AML-193 (cell line): ENCODE measurements at regions not wholly inside any gene's neighbourhood (a gene's known extent, or its start where the extent isn't known, plus 50 kb on each side); places are given as distances from the start of the nearest gene placed in this dataset.
"Not testable (repeated sequence)": the region's sequence is repeated elsewhere in the genome, so short reads cannot be mapped to it uniquely, and the experiment has no call there.

ENCODE experiments used
- DNase-seq, 2 experiments: peaks; one replicate each; lab custom pipeline; 2025; lab: John Stamatoyannopoulos, UW

DNA sequence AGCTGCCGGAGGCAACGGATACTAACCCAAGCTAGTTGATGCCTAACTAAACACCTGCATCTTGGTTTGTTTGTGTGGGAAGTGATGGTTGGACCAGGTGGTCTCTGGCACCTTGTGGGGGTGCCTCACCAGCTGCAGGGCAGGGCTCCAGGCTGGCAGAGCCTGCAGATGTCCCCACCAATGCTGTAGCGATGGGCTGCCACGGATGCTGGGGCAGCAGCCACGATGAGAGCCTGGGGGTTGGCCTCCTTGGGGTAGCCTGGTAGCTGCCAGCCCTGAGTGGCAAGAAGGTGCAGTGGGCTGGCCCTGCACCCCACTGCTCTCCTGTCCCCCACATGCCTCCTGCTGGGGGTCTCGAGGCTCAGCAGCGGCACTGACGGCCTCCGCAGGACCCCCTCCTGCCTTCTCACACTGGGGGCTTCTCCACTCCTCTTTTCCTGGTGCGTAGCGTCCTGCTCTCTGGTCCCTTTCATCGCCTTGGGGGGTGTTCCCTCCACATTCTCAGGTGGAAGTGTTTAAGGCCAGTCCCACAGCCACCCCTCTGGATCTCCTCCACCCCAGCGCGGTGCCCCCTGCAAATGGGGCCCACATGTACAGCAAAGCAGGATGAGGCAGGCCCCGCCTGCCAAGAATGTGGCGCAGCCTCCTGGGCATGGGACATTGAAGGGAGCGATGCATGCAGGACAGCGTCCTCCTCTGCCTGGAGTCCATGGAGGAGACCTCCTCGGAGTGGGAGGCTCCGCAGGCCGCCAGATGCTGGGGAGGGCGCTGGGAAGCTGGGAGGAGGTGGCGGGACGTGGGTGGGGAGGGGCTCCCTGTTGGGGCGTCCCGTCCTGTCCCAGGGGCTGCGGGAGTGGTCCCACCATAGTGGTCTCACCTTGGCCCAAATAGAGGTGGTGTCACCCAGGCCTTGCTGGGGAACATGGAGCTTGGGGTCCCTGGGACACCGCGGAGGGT is 173.1 kb downstream of the ASB1 start:
- no peak for DNase-seq

DNA sequence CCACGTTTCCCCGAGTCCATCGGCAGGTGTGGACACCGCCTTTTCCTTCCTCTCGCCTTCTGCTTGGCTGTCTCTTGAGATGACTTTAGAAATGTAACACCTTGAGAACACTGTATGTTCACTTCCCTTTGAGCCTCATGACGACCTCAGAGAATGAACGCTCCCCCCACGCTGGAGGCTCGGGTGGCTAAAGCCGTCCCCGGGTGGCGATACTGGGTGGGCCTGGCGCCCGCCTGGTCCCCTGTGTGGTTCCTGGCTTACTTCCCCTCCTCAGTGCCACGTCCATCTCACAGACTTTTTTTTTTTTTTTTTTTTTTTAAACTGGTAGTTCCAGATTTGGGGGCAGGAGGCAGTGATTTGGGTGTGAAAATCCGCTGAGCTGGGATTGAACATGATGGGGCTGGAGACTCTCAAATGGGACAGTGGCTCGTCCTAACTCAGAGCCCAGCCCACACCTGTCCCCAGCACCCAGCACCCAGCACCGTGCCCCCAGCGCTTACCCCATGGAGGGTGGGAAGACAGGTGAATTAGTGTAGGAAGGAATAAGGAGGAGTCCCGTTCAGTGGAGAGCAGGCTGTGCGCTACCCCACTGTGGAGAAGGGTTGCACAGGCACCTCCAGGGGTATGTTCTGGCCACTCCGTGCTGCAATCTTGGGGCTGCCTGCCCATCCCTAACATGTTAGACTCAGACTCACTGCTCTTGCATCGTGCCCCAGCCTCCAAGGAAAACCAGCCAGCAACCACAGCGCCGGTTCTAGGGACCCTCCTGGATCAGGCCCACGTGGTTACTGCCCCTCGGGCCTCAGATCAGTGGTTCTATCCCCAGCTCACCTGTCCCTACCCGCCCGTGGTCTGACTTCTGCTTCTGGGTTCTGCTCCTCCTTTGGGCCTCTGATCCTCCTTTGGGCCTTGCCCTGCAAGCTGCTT is 174.0 kb downstream of the ASB1 start:
- no peak for DNase-seq

DNA sequence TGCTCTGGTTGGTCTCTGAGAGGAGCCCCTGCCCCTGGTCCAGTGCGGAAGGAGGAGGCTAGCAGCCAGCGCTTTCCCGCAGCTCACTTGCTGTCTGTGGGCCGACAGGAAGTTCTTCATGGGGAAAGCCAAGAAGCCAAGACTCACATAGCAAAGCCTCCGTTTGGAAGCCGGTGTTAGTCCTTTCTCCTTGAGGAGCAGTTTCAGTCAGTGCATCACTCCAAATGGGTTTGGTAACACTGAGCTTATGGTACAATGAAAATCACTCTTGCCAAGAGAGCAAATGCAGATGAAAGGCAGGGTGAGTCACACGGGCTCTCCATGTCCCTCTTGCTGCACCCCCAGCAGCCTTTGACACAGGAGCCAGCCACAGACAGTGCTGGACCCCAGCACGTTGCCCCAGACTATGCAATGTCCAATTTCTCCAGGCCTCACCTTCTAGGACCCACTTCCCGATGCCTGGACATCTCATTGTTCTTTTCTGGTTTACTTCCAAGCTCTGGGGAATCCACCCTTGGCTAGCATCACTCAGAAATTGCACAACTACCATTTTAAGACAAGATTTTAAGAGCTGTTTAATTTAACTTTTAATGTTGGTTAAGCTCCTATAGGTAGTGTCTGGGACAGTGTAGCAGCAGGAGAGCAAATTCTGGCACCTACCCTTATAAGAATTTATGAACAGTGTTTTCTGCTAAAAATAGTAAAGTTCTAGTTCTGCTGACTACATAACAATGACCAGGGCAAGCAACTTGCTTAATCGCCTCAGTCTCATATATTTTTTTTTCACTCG is 174.9 kb downstream of the ASB1 start:
- DNase-seq, result no peak

DNA sequence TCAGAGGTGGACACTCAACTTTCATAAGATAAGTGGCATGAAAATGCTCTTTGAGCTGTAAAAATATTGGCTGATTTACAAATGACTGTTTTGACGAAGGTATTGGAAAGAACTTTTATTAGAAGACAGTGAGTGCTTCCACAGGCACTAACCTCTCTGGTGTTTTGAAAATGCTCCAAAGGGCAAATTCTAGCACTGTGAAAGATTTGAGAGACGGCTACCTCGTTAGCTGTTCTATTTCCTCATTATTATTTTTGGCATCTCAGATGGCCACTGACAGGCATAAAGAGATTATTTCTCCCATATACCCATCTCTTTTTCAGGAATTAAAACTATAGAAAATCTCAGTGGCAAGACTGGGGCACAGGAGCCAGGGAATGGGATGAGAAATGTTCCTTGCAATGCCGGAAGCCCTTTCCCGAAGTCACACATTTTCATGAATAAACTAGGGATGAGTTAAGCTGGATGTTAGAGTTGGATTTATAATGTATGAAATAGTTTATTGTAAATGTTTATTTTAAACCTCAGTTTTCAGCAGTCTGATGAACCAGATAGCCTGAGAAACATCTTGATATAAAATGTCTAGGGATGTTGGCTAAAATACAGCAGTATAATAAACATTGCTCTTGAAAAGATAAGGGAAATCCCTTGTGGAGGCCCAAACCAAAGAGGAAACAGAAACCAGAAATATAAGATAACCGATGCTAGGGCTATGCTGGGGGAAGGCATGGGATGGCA is 175.7 kb downstream of the ASB1 start:
- no peak for DNase-seq

DNA sequence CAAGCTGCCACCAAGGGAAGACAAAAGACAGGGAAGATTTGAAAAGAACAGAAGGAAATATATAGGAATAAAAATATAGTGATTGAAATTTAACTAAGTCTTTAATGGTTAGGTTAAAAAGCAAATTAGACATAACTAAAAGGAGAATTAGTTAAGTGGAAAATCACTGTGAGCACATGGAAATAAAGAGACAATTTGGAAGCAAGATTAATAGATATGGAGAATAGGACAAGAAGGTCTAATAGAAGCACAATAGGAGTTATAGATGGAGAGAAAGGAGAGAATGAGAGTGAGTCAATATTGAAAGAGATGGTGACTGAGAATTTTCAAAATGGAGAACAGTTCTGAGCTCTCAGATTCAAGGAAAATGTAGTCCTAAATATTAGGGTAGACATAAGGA is 176.9 kb downstream of the ASB1 start:
- DNase-seq, result no peak

DNA sequence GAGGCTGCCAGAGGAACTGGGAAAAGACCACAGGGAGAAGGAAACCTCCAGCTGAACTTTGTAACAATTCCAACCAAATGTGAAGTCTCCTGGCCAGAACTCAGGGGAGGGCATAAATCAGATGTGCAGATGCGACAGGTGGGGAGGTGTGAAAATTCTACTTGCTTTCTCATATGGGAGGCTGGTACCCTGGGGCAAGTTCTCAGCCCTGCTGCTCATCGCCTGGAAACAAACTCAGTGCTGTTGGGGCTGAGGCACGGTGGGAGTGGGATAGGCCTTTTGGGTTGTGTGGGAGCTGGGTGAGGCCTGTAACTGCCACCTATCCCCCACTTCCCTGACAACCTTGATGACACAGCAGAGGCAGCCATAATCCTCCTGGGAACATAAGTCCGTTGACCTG is 179.6 kb downstream of the ASB1 start:
- DNase-seq, result no peak

DNA sequence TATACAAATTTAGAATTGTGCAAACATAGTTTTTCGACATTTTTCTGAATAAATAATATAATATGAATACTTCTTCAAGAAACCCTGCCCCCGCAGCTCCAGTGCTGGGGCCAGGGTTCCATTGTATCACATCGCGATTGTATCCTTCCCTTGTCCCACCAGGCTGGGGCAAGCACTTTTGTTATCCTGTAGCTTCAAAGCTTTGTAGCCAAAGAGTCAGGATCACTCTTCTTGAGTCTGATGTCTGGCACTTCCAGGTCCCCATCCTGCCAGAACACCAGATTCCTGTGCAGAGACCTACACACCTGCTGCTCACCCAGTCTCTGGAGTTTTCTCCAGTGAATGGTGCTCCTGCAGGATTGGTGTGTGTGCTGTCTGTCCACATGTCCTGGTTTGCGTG is 186.9 kb downstream of the ASB1 start:
- DNase-seq, result no peak

DNA sequence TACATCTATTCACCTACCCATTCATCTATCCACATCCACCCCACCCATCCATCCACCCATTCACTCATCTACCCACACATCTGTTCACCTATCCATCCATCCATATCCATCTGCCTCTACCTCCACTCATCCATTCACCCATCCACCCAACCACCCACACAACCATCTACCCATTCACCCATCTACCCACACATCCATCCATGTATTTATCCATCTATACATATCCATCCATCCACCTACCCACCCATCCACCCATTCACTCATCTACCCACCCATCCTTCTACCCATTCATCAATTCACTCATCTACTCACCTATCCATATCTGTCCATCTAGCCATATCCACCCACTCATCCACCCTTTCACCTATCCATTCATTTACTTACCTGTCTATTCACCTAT is 187.6 kb downstream of the ASB1 start:
- no peak for DNase-seq

DNA sequence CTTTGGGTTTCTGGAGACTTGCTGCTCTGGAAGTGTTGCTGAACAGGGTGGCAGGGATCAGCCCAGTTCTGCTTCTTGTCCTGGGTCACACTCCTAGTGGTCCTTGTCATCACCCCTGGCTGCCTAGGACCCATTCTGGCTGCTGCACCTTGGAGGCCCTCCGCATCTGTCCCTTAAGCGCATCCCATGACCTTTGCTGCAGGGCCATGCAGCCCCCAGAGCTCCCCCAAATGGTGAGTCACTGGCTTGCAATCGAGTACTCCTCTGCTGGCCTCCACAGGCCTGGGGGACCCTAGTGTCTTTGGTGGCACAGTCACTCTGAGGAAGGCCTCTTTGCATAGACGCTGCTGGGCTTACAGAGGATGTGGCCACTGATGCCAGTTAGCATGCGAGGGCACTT is 188.5 kb downstream of the ASB1 start:
- no peak for DNase-seq

DNA sequence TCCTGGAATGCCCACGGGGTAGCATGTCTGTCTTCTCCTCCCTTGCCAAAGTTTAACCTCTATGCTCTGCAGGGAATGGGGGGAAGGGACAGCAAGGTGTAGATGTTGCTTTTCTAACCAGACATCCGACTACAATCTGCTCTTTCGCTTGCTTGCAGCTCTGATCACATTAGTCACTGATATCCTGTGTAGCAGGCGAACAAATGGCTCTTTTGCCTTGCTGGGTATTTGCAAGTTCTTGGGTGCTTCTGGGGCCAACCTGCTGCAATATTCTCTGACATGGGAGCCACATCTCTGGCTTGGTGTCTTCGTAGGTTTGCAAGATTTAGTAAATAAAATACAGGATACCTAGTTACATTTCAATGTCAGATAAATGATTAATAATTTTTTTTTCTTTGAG is 190.0 kb downstream of the ASB1 start:
- no peak for DNase-seq

DNA sequence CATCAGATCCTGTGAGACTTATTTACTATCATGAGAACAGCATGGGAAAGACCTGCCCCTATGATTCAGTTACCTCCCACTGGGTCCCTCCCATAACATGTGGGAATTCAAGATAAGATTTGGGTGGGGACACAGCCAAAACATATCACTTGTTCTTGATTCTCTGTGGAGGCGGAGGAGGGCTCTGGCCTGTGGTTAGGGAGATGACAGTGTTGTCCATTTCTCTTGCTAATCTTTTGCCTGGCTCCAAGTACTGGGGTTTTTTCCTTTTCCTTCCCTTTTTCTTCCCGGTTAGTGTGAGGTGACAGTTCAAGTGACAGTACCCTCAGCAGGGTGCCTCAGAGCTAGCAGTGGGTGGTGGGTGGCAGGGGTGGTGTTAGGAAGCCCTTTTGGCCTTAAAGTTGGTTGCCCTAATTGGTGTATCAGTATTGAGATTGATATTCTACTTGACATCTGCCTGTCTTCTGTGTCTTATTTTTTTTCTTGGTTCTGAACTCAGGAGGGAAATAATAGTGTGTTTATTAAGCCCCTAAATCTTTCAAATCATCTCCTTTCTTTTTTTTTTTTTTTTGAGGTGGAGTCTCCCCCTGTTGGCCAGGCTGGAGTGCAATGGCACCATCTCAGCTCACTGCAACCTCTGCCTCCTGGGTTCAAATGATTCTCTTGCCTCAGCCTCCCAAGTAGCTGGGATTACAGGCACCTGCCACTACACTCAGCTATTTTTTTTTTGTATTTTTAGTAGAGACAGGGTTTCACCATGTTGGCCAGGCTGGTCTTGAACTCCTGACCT is 192.0 kb downstream of the ASB1 start:
- not testable (repeated sequence) for DNase-seq

DNA sequence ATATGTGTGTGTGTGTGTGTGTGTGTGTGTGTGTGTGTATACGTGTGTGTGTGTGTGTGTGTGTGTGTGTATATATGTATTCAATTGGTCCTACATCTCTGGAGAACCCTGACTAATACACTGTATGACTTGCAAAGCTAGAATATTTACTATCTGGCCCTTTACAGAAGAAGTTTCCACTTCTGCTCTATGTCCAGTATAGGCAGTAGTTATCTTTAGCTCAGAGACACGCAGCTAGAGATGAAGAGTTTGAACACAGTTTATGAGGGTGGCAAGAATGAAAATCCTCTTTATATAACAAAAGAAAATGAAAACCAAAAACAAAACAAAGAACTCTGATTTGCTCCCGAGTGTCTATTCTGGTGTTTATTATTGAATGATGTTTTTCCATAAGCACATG is 201.2 kb downstream of the ASB1 start:
- DNase-seq, result no peak

DNA sequence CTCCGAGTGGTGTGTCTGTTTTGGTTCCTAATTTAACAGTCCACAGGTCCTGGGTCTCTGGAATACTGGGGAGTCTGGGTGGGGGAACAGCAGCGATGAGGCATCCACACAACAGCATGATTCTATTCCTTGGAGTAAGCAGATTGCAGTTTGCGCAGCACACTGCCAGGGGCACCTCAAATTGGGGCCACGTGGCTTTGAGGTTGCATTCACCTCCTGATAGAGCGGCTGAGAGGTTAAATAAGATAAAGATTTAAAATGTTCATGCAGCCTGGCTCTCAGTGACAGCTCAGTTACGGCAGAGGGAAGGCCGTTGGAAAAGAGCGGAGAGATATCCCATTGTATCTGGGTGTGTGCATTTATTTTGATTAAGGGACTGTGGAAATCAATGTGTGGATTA is 202.3 kb downstream of the ASB1 start:
- no peak for DNase-seq

DNA sequence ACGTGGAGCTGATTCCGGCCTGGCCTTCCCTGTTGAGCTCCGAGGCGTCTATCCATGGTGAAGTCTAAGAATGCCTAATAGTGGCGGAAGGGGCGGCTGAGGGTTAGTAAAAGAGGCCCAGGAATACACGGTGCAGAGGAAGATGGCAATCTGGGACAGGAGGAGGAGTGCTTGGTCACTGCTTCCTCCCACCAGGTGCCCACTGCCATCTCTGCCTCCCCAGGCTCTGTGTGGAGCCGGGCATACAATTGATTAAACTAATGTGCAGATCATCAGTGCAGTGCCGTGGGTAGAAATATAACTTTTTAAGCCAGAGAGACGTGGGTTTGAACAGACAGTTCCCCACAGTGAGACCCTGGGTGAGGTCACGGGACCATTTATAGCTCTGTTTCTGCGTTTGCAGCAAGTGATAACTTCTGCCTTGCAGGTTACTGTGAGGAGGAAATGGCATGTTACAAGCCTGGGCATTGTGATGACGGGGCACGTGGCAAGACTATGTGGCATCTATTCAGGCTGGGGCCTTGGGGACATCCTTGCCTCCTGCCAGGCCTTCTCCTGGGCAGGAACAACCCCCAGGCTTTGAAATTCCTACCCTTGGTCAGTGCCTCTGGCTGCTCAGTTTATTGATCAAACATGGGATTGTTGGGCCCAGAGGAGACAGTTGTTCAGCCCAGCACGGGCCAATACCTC is 204.9 kb downstream of the ASB1 start:
- no peak for DNase-seq

DNA sequence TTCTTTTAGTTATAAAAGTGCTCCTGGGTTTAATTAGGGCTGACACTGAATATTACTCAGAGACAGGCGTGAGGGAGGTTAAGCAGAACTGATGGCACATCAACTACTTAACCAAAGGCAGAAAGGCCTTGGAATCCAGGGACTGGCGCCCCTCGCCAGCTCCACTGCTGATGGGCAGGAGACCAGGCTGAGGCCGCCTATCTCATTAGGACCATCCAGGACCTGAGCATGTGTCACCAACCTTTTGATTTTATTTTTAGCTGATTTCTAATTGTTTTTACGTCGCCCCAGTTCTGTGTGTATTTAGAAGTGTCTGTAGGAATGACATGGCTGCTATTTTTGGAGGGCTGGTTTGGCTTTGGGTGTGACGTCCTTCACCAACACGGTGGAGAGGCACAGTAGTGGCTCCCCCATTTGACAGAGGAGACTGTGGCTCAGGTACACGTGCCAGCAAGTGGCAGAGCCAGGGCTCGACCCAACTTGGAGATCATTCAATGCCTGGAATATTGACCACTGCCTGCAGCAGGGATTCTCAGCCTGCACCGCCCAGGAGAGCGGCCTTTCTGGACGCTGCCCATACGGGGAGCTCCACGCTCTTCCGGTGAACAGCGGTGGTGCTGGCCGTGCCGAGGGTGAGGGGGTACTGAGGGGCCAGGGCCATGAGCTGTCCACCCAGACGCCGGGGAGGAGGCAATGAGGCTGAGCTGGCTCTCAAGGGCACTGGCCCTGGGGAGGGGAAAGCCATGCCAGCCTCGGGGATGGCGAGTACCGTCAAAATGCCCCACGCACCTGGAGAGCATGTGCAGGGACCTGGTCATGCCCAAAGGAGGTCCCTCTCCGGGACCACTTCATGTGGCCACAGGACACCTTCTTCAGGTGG is 205.7 kb downstream of the ASB1 start:
- DNase-seq, result no peak

DNA sequence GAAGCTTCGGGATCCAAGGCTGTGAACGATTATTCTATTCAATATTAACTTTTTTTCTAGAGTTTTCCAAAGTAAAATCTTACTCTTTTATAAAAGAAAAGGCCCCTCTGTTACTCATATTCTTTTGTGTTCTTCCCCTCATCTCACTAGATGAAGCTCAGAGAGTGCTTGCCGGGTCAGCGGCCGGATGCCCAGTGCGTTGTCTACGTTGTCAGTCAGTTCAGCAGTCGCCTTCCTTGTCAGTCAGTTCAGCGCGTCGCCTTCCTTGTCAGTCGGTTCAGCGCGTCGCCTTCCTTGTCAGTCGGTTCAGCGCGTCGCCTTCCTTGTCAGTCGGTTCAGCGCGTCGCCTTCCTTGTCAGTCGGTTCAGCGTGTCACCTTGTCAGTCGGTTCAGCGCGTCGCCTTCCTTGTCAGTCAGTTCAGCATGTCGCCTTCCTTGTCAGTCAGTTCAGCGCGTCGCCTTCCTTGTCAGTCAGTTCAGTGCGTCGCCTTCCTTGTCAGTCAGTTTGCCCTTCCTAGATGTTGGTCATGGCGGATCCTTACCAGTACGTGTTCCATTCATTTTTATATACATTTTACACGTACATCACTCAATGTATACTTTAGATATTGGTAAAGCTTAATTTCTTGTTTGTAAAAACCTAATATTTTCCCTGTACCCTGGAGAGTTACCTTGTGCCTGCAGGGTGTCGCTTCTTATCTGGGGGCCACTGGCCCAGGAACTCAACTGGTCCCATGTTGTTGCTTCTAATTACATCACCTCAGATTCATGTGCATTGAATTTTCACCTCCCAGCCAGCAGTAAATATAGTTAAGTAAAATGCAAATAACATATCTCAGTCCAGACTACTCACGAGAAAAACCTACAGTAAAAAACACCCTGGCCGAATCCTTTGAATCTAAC is 206.9 kb downstream of the ASB1 start:
- DNase-seq, result no peak

DNA sequence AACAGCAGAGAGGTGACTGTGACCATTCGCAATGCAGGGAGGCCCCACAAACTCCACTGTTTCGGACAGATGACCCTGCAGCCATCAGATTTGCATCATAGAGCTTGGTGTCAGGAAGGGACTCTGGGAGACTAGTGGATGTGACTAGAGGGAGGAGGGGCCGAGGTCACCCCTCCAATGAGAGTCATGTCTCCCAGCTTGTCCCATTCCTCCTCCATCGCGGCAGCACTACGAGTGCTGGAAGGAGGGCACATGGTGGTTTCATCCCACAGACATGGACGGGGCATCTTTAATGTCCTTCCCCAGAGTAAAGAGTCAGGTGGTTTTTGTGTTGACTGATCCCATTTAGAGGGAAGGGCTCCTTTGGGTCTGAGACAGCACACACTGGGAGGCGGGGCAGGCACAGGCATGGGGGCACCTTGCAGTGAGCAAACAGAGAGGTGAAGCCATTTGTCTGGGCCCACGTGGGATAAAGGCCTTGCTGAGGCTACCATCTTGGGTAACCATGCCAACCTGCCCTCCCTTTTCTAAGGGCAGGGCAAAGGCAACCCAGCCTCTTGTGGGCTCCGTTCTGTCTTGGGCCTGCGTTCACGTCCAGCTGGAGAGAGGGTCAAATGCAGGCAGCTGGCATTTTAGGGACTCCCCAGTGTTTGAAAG is 208.1 kb downstream of the ASB1 start:
- DNase-seq, result no peak
